NCI-H1930 (cell line): ENCODE measurements at regions not wholly inside any gene's neighbourhood (a gene's known extent, or its start where the extent isn't known, plus 50 kb on each side); places are given as distances from the start of the nearest gene placed in this dataset.

ENCODE experiments used
- DNase-seq, 2 experiments: peaks; one replicate each; lab custom pipeline; 2025; lab: John Stamatoyannopoulos, UW

- DNase-seq = peak; percentile 48 to 68
Measured at GRCh38 chr7:106166651-106167342, 54.7 kb upstream of the SYPL1 start.

- DNase-seq = no peak
Measured at GRCh38 chr7:106165337-106165736, 53.2 kb upstream of the SYPL1 start.

GRCh38 chr7:106163257-106163656, 51.1 kb upstream of the SYPL1 start:
- no peak for DNase-seq
